ENCODE measurements at regions not wholly inside any gene's neighbourhood (a gene's known extent, or its start where the extent isn't known, plus 50 kb on each side); places are given as distances from the start of the nearest gene placed in this dataset.
A peak's percentile ranks its signal among the peaks of the same experiment; 100 is the strongest.

GRCh38 chr6:139474145-139475108, 100.0 kb upstream of the CITED2 start:
- Histone ChIP-seq H3K9me3 (replicated peaks in 1 of 3) (no peaks in the 10 kb centered on the region), H3K4me1 (replicated peaks in 1 of 2) (peaks cover 11 to 32% of the 10 kb centered on the region in 2 donors), H3K4me3 (peak overlapping the region in 2 of 4 donors; percentile 11 to 40), H3K27ac (peak overlapping the region in 4 of 5 donors; percentile 24 to 73 (median 62)), H3K27me3 (no peaks in the 10 kb centered on the region), H3K36me3 (replicated peaks in 1 of 2) (no peaks in the 10 kb centered on the region)
- intact Hi-C loops (cut with DNase I): no loop called here
- peak; percentile 24 to 63 (median 38) for DNase-seq
- 15 to 31% (median 19%) methylated on average over 7 of the region's 7 CpGs for WGBS, 4 donors
- TF ChIP-seq POLR2A (IDR thresholded peaks at IDR 0.05): peak in 1 of 2 donors; percentile 8
- TF ChIP-seq CTCF (IDR thresholded peaks at IDR 0.05): no peak

GRCh38 chr6:139473731-139474130, 99.3 kb upstream of the CITED2 start:
- Histone ChIP-seq H3K9me3 (replicated peaks in 1 of 3) (no peaks in the 10 kb centered on the region), H3K27ac (peak overlapping the region; percentile 24 to 84 (median 61)), H3K4me1 (replicated peaks in 1 of 2) (peaks cover 11 to 32% of the 10 kb centered on the region in 2 donors), H3K27me3 (no peaks in the 10 kb centered on the region), H3K4me3 (peak overlapping the region in 2 of 4 donors; percentile 11 to 40), H3K36me3 (replicated peaks in 1 of 2) (no peaks in the 10 kb centered on the region)
- intact Hi-C loops (cut with DNase I): no loop called here
- 25 to 46% (median 36%) methylated on average over 2 of the region's 2 CpGs for WGBS, 4 donors
- DNase-seq: no peak
- TF ChIP-seq POLR2A (IDR thresholded peaks at IDR 0.05) (no peak), CTCF (IDR thresholded peaks at IDR 0.05) (no peak)

GRCh38 chr6:139473231-139473701, 98.8 kb upstream of the CITED2 start:
- TF ChIP-seq POLR2A (IDR thresholded peaks at IDR 0.05): peak; percentile 16 to 48
- TF ChIP-seq CTCF (IDR thresholded peaks at IDR 0.05): no peak
- intact Hi-C loops (cut with DNase I): no loop called here
- peaks cover 11 to 32% of the 10 kb centered on the region in 2 donors for H3K4me1 ChIP-seq (replicated peaks in 1 of 2)
- H3K27me3 ChIP-seq: no peaks in the 10 kb centered on the region
- peak; percentile 31 to 65 (median 61) for DNase-seq
- H3K9me3 ChIP-seq (replicated peaks in 1 of 3): no peaks in the 10 kb centered on the region
- H3K27ac ChIP-seq: peak overlapping the region; percentile 24 to 84 (median 61)
- 45 to 69% (median 47%) methylated on average over 11 to 14 of the region's 14 CpGs for WGBS, 4 donors
- H3K4me3 ChIP-seq: peak overlapping the region in 1 of 4 donors; percentile 40
- H3K36me3 ChIP-seq (replicated peaks in 1 of 2): no peaks in the 10 kb centered on the region

- DNase-seq: no peak
- TF ChIP-seq POLR2A (IDR thresholded peaks at IDR 0.05) (no peak), CTCF (IDR thresholded peaks at IDR 0.05) (no peak)
- peaks cover 11 to 32% of the 10 kb centered on the region in 2 donors for H3K4me1 ChIP-seq (replicated peaks in 1 of 2)
- H3K9me3 ChIP-seq (replicated peaks in 1 of 3): no peaks in the 10 kb centered on the region
- no peaks in the 10 kb centered on the region for H3K27me3 ChIP-seq
- intact Hi-C loops (cut with DNase I): no loop called here
- 79 to 85% (median 82%) methylated on average over 12 of the region's 12 CpGs for WGBS, 4 donors
- H3K4me3 ChIP-seq: no peak overlapping the region
- H3K27ac ChIP-seq: peak overlapping the region in 2 of 5 donors; percentile 61 to 84
- no peaks in the 10 kb centered on the region for H3K36me3 ChIP-seq (replicated peaks in 1 of 2)
These were observed 98.0 kb upstream of the CITED2 start for GRCh38 chr6:139472351-139473015.
